ENCODE measurements at regions not wholly inside any gene's neighbourhood (a gene's known extent, or its start where the extent isn't known, plus 50 kb on each side); places are given as distances from the start of the nearest gene placed in this dataset.

GRCh38 chr4:116092961-116093360, 979.5 kb upstream of the NDST4 start:
- FAIRE-seq (no peak), DNase-seq (ENCODE audit: insufficient read length) (no peak)
- TF ChIP-seq TAF1 (IDR thresholded peaks at IDR 0.05; ENCODE audit: borderline replicate concordance, low read depth, low read length) = no peak
- TF ChIP-seq POLR2AphosphoS5 (IDR thresholded peaks at IDR 0.05; ENCODE audit: low read depth, low read length) = no peak
- no peak for TF ChIP-seq POLR2A (IDR thresholded peaks at IDR 0.05; ENCODE audit: low read depth, low read length)

GRCh38 chr4:116088771-116089170, 975.4 kb upstream of the NDST4 start:
- DNase-seq (ENCODE audit: insufficient read length) (no peak), FAIRE-seq (no peak)
- TF ChIP-seq TAF1 (IDR thresholded peaks at IDR 0.05; ENCODE audit: borderline replicate concordance, low read depth, low read length) = no peak
- TF ChIP-seq POLR2AphosphoS5 (IDR thresholded peaks at IDR 0.05; ENCODE audit: low read depth, low read length) = no peak
- TF ChIP-seq POLR2A (IDR thresholded peaks at IDR 0.05; ENCODE audit: low read depth, low read length) = no peak

- DNase-seq (ENCODE audit: insufficient read length) = no peak
- TF ChIP-seq POLR2AphosphoS5 (IDR thresholded peaks at IDR 0.05; ENCODE audit: low read depth, low read length) (no peak), POLR2A (IDR thresholded peaks at IDR 0.05; ENCODE audit: low read depth, low read length) (no peak), TAF1 (IDR thresholded peaks at IDR 0.05; ENCODE audit: borderline replicate concordance, low read depth, low read length) (no peak)
- FAIRE-seq = no peak
These were observed 969.5 kb upstream of the NDST4 start for GRCh38 chr4:116082808-116083366.

GRCh38 chr4:116073051-116073450, 959.6 kb upstream of the NDST4 start:
- no peak for TF ChIP-seq POLR2AphosphoS5 (IDR thresholded peaks at IDR 0.05; ENCODE audit: low read depth, low read length)
- no peak for TF ChIP-seq TAF1 (IDR thresholded peaks at IDR 0.05; ENCODE audit: borderline replicate concordance, low read depth, low read length)
- no peak for TF ChIP-seq POLR2A (IDR thresholded peaks at IDR 0.05; ENCODE audit: low read depth, low read length)
- FAIRE-seq = no peak
- no peak for DNase-seq (ENCODE audit: insufficient read length)

GRCh38 chr4:116070283-116070682, 956.9 kb upstream of the NDST4 start:
- DNase-seq (ENCODE audit: insufficient read length) = no peak
- no peak for FAIRE-seq
- no peak for TF ChIP-seq POLR2A (IDR thresholded peaks at IDR 0.05; ENCODE audit: low read depth, low read length)
- TF ChIP-seq TAF1 (IDR thresholded peaks at IDR 0.05; ENCODE audit: borderline replicate concordance, low read depth, low read length) = no peak
- no peak for TF ChIP-seq POLR2AphosphoS5 (IDR thresholded peaks at IDR 0.05; ENCODE audit: low read depth, low read length)

- DNase-seq (ENCODE audit: insufficient read length) (no peak), FAIRE-seq (no peak)
- no peak for TF ChIP-seq POLR2A (IDR thresholded peaks at IDR 0.05; ENCODE audit: low read depth, low read length)
- TF ChIP-seq TAF1 (IDR thresholded peaks at IDR 0.05; ENCODE audit: borderline replicate concordance, low read depth, low read length) = no peak
- TF ChIP-seq POLR2AphosphoS5 (IDR thresholded peaks at IDR 0.05; ENCODE audit: low read depth, low read length) = no peak
These were observed 953.4 kb upstream of the NDST4 start for GRCh38 chr4:116066711-116067245.

GRCh38 chr4:116064331-116064730, 950.9 kb upstream of the NDST4 start:
- no peak for FAIRE-seq
- no peak for DNase-seq (ENCODE audit: insufficient read length)
- TF ChIP-seq POLR2A (IDR thresholded peaks at IDR 0.05; ENCODE audit: low read depth, low read length) = no peak
- no peak for TF ChIP-seq POLR2AphosphoS5 (IDR thresholded peaks at IDR 0.05; ENCODE audit: low read depth, low read length)
- TF ChIP-seq TAF1 (IDR thresholded peaks at IDR 0.05; ENCODE audit: borderline replicate concordance, low read depth, low read length) = no peak

- TF ChIP-seq POLR2AphosphoS5 (IDR thresholded peaks at IDR 0.05; ENCODE audit: low read depth, low read length) (no peak), POLR2A (IDR thresholded peaks at IDR 0.05; ENCODE audit: low read depth, low read length) (no peak), TAF1 (IDR thresholded peaks at IDR 0.05; ENCODE audit: borderline replicate concordance, low read depth, low read length) (no peak)
- no peak for DNase-seq (ENCODE audit: insufficient read length)
- FAIRE-seq = no peak
These were observed 945.9 kb upstream of the NDST4 start for GRCh38 chr4:116059361-116059760.

GRCh38 chr4:116058129-116058528, 944.7 kb upstream of the NDST4 start:
- TF ChIP-seq POLR2A (IDR thresholded peaks at IDR 0.05; ENCODE audit: low read depth, low read length) = no peak
- no peak for TF ChIP-seq POLR2AphosphoS5 (IDR thresholded peaks at IDR 0.05; ENCODE audit: low read depth, low read length)
- no peak for TF ChIP-seq TAF1 (IDR thresholded peaks at IDR 0.05; ENCODE audit: borderline replicate concordance, low read depth, low read length)
- DNase-seq (ENCODE audit: insufficient read length) (no peak), FAIRE-seq (no peak)

- FAIRE-seq (no peak), DNase-seq (ENCODE audit: insufficient read length) (no peak)
- TF ChIP-seq POLR2AphosphoS5 (IDR thresholded peaks at IDR 0.05; ENCODE audit: low read depth, low read length) (no peak), TAF1 (IDR thresholded peaks at IDR 0.05; ENCODE audit: borderline replicate concordance, low read depth, low read length) (no peak), POLR2A (IDR thresholded peaks at IDR 0.05; ENCODE audit: low read depth, low read length) (no peak)
These were observed 942.7 kb upstream of the NDST4 start for GRCh38 chr4:116055857-116056827.

GRCh38 chr4:116027311-116027710, 913.9 kb upstream of the NDST4 start:
- TF ChIP-seq POLR2A (IDR thresholded peaks at IDR 0.05; ENCODE audit: low read depth, low read length) (no peak), POLR2AphosphoS5 (IDR thresholded peaks at IDR 0.05; ENCODE audit: low read depth, low read length) (no peak), TAF1 (IDR thresholded peaks at IDR 0.05; ENCODE audit: borderline replicate concordance, low read depth, low read length) (no peak)
- FAIRE-seq = no peak
- no peak for DNase-seq (ENCODE audit: insufficient read length)
